Endometrium (tissue), 2 donors: ENCODE measurements at regions not wholly inside any gene's neighbourhood (a gene's known extent, or its start where the extent isn't known, plus 50 kb on each side); places are given as distances from the start of the nearest gene placed in this dataset.
"Not testable (repeated sequence)": the region's sequence is repeated elsewhere in the genome, so short reads cannot be mapped to it uniquely, and the experiment has no call there.

Source experiments
- FAIRE-seq: peaks from 2 replicates; lab custom pipeline; 2012; peaks lifted over from hg19 to GRCh38; lab: Jason Lieb, UNC
- donor health status: control.
- donor health status: control.

DNA sequence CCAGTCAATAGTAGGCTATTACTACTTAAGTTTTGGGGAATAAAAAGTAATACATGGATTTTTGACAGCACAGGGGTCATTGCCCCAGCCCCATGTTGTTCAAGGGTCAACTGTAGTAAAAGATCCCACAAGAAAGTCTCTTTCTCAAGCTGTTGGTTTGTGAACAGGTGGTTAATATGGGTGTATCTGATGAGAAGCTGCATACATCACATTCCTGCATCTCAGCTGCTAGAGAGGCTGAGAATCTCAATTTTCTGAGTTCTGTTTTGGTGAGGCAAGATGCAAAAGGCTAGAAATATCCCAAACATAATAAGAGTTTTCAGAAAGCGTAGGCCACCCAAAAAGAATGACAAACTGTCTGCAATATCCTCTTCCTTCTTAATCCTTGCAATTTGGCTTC, 76.8 kb upstream of the DAPK1 start:
- no peak for FAIRE-seq

DNA sequence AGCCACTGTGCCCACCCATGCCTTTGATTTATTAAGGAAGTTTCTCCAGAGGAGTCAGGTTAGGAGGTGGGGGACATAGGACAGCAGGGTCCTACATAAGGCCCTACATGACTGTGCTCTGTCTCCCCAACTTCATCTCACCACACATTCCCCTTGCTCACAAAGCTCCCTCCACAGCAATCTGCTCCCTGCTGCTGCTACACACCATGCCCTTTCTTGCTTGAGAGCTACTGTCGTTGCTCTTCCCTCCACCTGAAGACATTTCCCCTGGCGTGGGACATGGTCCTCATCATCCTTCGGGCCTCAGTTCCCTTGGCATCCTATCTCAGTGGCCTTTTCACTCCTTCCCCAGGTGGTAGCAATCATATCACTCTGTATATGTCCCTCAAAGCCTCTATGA, 75.9 kb upstream of the DAPK1 start:
- FAIRE-seq: no peak

DNA sequence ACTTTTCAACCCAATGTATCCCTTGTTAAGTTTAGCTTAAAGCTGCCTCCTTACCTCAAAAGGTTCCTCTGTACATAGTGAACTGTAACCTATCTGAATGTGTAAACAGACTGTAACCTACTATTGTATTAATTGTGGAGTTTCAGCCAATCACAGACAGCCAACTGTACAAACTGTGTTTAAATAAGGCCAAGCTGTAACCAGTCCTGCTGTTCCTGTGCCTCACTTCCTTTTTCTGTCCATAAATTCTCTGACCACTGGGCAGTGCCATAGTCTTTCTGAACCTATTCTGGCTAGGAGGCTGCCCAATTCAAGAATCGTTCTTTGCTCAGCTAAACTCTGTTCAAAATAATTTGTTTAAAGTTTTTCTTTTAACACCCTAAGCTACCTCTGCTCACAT, 74.7 kb upstream of the DAPK1 start:
- FAIRE-seq: no peak

DNA sequence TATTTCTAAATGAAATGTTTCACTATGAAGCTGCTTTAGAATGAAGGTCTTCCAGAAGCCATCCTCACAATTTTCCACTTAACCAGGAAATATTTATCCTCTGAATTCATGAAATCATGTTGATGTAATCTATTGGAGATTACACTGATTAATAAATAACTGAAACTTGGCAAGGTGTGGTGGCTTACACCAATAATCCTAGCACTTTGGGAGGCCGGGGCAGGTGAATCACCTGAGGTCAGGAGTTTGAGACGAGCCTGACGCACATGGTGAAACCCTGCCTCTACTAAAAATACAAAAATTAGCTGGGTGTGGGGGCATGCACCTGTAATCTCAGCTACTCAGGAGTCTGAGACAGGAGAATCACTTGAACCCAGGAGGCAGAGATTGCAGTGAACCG, 73.8 kb upstream of the DAPK1 start:
- not testable (repeated sequence) for FAIRE-seq

DNA sequence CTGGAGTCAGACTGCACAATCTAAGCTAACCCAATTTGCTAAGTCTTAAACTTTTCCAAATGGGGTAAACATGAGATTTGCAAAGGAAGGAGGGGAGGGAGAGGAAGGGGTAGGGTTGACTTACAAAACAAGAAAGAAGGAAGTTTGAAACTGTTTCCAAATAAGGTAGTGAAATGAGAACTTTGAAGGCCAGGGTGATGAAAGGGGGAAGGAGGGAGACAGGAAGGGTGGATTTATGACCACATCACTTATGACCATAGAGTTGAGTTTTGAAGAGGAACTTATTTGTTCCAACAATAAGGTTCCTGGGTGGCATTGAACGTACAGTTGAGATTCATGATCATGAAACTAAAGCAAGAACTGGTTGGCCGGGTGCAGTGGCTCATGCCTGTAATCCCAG, 72.5 kb upstream of the DAPK1 start:
- FAIRE-seq: no peak

DNA sequence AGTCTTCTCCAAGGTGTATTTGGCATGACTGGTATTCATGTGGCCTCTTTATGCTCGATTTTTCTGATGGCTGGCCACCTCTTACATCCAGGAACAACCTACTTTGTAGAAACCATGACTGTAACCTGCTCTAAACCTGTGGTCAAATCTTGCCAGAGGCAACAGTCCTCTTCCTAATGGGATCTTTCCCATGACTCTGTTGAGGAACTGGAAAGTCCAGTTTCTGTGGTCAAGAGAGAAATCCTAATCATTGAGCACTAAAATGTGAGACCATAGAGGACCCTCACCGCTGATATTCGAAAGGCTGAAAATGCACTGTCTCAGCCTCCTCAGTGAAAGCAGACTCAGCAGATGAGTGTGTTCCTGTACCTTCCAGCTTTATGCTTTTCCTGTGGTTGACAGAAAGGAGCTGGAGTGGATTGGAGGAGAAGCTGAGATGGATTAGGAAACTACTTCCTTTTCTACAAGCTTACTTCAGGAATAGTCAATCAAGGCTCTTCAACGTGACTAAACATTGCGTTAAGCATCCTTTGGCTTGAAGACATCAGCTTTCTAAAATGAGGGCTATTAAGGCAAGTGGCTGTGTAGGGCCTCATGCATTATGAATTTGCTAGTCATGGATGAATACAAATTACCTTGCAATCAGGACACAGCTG, 69.7 kb upstream of the DAPK1 start:
- FAIRE-seq: no peak

DNA sequence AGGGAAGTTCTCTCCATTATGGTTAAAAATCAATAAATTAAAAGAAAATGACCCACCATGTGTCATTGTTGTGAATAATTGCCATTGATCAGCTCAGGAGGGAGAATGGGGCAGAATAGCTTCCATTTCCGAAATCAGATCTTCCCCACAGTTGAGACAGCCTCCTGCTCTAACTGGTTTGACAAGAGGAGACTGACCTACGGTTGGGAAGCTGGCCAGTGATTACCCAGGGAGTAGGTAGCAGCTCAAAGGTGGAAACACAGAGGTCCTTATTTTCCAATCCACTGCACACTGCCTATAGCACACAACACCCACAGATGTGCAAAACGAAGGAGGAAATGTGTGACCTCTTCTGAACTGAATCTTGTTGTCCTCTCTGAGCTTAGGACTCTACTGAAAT, 69.0 kb upstream of the DAPK1 start:
- FAIRE-seq: no peak

DNA sequence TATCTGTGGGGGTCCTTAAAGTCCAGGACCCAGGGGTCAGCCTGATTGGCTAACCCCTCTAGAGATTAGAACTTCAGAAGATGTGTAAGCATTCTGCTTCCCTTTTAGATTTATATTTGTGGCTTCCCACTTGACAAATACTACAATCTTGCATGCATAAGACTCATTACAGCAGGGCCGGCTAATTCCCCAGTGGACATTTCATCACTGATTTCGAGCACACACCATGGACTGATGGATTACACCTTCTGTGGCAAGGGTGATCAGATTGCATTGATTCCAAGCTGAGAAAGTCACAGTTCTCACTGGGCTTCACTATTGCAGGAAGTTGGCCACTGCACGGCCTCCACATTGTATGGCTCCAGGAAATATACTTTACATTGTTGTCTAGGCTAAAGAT, 65.8 kb upstream of the DAPK1 start:
- no peak for FAIRE-seq

DNA sequence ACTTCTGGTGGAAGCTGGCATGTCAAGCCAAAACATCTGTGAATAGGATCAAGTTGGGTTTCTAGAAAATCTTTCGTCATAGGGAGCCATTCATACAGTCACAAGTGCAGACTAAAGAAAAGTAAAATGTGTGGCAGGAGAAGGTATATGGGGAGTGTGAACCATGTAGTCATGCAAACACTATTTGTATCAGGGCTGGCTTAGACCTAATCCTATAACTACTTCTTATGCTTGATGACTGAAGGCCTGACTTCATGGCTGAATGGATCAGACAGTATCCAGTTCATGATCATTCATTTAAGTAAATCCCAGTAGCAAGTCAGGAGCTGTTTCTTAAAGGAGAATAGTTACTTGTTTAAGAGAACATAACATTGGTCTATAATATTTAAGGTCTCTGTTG, 63.8 kb upstream of the DAPK1 start:
- FAIRE-seq: no peak

DNA sequence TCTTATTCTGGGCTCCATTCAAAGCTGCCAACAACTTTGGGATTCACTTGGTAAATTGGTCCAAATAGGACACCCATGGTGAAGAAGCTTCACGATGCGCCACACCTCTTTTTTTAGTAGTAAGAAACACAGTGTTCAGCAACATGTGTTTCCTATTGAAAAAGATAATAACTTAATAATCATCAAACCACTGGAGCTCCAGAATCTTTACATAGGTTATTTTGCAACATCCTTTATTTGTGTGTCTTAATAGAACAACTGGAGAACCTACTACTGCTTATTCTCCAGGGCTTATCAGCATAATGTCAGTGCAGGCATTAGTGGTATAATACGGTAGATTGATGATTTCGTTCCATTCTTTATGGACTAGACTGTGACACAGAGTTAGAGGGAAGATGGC, 63.3 kb upstream of the DAPK1 start:
- no peak for FAIRE-seq

DNA sequence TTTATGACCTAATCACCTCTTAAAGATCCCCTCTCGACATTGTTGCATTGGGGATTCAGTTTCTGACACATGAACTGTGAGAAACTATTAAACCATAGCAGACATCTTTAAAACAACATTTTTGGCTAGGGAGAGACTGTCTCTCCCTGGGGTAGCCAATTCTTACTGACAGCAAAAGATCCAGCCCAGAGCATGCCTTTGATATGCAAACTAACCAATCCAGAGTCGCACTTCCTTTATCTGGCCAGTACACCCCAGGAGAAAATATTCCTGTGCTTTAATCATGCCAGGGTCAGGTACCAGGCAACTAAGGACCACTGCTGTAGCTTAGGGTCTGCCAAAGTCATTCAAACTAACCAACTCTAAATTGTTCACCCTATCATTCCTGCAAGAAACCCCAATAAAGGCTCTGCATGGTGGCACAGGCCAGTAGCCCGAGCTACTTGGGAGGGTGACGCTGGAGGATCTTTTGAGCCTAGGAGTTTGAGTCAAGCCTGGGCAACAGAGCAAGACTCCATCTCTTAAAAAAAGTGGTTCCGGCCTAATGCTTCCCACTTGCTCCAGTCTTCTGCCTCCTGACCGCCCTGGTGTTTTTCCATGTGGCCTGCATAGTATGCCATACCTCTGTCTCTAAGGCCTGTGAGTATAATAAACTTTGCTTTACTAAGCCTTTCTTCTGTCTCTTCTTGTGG, 62.3 kb upstream of the DAPK1 start:
- FAIRE-seq: no peak

DNA sequence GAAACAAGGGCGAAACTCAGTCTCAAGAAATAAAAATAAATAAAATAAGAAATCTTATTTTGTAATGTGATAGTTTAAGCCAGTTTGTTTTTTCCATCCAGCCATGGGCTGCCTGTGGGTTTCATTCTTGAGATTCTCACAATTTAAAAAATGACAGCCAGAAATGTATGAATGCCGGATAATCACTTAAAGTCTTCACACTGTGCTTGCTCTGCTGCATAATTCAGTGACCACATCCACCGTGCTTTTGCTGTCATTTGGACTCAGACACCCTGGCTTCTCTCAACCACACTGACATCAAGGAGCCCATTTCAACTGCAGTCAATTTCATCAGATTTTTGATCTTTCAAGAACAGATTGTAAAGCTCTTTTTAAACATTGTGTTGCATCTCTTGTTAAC, 61.0 kb upstream of the DAPK1 start:
- no peak for FAIRE-seq

DNA sequence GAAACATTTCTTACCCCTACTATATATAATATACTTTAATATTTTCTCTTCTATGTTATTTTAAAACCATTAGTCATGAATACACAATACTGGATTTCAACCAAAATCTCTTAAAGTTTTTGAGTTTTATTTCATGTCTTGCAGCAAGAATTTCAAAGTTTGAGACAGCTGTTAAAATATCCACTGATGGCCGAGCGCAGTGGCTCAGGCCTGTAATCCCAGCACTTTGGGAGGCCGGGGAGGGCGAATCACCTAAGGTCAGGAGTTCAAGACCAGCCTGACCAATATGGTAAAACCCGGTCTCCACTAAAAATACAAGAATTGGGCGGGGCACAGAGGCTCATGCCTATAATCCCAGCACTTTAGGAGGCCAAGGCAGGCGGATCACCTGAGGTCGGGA, 59.7 kb upstream of the DAPK1 start:
- no peak for FAIRE-seq

DNA sequence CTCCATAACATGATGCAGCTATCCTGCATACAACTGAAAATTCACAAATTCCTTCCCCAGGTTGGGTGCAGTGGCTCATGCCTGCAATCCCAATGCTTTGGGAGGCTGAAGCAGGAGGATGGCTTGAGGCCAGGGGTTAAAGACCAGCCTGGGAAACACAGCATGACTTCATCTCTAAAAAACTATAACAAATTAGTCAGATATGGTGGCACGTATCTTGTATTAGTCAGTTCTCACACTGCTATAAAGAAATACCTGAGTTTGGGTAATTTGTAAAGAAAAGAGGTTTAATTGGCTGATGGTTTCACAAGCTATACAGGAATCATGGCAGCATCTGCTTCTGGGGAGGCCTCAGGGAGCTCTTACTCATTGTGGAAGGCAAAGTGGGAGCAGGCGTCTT, 56.4 kb upstream of the DAPK1 start:
- no peak for FAIRE-seq

DNA sequence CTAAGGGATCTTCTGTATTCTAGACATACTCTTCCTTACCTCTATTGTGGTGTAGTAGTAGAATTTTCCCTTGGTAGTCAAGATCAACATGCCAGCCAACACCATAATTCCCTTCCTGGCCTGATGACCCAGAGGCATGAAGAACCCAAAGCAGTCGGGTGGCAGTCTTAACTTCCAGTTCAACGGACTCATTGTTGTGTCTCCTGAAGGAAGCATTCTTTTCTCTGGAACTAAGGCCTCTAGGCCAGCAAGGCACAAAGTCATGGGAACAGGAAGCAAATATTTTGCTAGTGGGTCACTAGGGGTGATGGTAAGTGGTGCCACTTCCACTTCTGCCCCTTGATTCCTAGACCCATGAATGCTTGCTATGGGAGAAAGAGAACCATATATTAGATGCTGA, 55.2 kb upstream of the DAPK1 start:
- no peak for FAIRE-seq

DNA sequence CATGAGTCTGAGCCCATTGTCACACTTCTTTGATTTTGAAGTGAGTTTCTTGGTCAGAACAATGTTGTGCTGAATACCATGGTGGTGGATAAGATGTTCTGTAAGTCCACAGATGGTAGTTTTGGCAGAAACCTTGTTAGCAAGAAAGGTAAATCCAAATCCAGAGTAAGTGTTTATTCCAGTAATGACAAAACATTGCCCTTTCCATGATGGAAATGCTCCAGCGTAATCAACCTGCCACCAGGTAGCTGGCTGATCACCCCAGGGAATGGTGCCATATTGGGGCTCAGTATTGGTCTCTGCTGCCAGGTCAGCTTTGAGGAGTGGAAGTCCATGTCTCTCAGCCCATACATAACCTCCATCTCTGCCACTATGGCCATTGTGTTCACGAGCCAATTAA, 54.7 kb upstream of the DAPK1 start:
- no peak for FAIRE-seq

DNA sequence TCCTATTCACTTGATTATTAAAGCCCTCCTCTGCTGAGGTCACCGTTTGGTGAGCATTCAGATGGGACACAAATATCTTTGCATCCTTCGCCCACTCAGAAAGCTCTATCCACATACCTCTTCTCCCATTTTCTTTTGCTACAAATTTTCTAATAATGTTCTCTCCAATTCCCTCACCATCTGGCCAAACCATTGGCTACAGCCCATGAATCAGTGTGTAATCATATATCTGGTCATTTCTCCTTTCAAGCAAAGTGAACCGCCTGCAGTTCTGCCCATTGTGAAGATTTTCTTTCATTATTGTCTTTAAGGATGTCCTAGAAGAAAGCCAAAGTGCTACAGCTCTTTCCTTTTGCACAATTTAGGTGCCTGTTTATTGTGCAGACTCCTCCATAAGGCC, 54.2 kb upstream of the DAPK1 start:
- no peak for FAIRE-seq

DNA sequence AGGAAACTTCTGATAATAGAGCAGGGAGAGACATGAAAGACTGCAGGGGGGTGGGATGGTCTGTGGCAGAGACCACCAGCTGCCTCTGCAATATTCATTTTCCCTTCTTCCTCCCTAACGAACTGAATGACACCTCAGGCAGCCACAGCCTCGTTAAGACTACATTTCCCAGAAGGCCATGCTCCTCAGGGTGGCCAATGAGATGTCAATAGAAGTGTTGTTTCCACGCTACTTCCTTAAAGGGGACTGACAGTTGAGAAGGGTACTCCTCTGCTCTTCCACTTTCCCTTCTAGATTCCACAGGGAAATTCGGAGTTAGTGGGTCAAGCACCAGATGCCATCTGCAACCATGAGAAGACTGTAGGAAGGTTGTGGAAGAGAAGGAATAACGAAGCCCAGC, 52.0 kb upstream of the DAPK1 start:
- no peak for FAIRE-seq

DNA sequence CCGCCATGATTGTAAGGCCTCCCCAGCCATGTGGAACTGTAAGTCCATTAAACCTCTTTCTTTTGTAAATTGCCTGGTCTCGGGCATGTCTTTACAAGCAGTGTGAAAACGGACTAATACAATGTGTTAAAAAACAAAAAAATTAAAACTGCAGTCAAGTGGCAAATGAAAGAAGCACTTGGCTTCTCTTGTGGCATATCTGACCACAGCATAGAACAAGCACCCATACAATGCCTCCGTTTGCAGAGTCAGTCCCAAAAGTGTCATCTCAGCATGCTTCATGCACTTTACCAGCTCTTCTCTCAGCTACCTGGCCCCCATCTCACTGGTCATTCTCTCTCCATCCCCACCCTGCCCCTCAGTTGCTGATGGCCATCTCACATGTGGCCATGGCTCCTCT, 51.1 kb upstream of the DAPK1 start:
- no peak for FAIRE-seq

DNA sequence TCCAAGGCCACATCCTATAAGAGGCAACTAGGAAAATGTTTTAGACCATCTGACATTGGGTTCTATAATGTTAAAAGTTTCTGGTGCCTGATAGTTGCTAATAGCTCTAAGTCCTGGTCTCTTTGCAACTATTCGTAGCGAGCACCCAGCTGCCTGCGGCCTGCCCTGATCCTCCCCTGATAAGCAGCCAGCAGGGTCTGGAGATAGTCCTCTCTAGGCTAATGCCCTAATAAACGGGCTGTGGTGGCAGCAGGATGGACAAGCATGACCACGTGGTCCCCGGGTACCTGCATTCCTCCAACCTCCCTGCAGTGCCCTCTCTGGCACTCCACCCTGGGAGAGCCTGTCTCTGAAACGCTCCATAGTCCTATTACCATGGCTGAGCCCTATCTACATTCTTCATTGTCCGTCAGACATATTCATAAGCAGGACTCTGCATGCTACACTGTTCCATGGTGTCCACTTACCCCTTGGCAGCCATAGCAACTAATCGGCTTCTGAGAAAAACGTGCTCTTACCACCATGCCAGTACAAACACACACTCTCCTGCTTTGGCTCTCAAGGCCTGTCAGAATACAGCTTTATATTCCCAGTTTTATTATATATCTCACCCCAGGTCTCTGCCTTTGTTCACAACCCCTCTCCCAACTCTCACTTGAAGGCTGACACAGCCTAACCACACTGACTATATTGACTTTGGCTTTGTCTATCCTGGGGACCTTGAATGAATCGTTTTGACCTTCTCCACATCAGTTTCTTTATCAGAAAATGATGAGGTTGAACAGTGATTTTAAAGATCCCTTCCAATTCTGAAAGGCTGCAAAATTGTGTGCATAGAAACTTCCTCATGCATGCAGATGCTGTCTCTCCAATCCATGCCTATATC, 49.9 kb upstream of the DAPK1 start:
- no peak for FAIRE-seq
